Sigmoid colon (tissue), 4 donors: ENCODE measurements at regions not wholly inside any gene's neighbourhood (a gene's known extent, or its start where the extent isn't known, plus 50 kb on each side); places are given as distances from the start of the nearest gene placed in this dataset.

Source experiments
- EP300 ChIP-seq, 4 donors: sonication (generic); formaldehyde crosslinking; IDR thresholded peaks; one replicate each; pipeline ENCODE4 v1.6.1; 2017; ENCODE audit warnings: antibody characterized with exemption in 4 of 4
- POLR2A ChIP-seq, 2 donors: fragments of 450-650 bp; IDR thresholded peaks; one replicate each; pipeline ENCODE4 v1.6.1; 2016; ENCODE audit warnings: antibody characterized with exemption in 2 of 2, mild to moderate bottlenecking in 2 of 2, moderate library complexity in 2 of 2
- POLR2AphosphoS5 ChIP-seq, 4 donors: sonication (generic); formaldehyde crosslinking; IDR thresholded peaks; one replicate each; pipeline ENCODE4 v1.6.1; 2017; ENCODE audit warnings: antibody characterized with exemption in 4 of 4
- TF ChIP-seq, protein P1 (sequence below), 4 experiments: fragments of 450-650 bp in 3 of 4; fragments of 200-600 bp in 1 of 4; IDR thresholded peaks; one replicate each; pipeline ENCODE4 v1.5.1; 2016 to 2019; ENCODE audit warnings: antibody characterized with exemption in 4 of 4, mild to moderate bottlenecking in 3 of 4, moderate library complexity in 2 of 4

GRCh38 chr4:180571516-180572055, 1671.6 kb upstream of the TENM3 start:
- TF ChIP-seq, protein P1, sequence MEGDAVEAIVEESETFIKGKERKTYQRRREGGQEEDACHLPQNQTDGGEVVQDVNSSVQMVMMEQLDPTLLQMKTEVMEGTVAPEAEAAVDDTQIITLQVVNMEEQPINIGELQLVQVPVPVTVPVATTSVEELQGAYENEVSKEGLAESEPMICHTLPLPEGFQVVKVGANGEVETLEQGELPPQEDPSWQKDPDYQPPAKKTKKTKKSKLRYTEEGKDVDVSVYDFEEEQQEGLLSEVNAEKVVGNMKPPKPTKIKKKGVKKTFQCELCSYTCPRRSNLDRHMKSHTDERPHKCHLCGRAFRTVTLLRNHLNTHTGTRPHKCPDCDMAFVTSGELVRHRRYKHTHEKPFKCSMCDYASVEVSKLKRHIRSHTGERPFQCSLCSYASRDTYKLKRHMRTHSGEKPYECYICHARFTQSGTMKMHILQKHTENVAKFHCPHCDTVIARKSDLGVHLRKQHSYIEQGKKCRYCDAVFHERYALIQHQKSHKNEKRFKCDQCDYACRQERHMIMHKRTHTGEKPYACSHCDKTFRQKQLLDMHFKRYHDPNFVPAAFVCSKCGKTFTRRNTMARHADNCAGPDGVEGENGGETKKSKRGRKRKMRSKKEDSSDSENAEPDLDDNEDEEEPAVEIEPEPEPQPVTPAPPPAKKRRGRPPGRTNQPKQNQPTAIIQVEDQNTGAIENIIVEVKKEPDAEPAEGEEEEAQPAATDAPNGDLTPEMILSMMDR (IDR thresholded peaks at IDR 0.05): no peak
- TF ChIP-seq POLR2AphosphoS5 (IDR thresholded peaks at IDR 0.05): no peak
- TF ChIP-seq EP300 (IDR thresholded peaks at IDR 0.05): no peak
- TF ChIP-seq POLR2A (IDR thresholded peaks at IDR 0.05): no peak
